HG03045 (cell line): ENCODE measurements at regions not wholly inside any gene's neighbourhood (a gene's known extent, or its start where the extent isn't known, plus 50 kb on each side); places are given as distances from the start of the nearest gene placed in this dataset.

ENCODE experiments used
- ATAC-seq: cut with Tn5 transposase; IDR thresholded peaks from one replicate; pipeline ENCODE4 v1.9.1; 2021; ENCODE audit warnings: mild to moderate bottlenecking, moderate library complexity; ENCODE audit not compliant: unreplicated experiment

GRCh38 chr7:33750177-33750576 lies 155.2 kb upstream of the BMPER start:
- ATAC-seq = peak; percentile 84

DNA sequence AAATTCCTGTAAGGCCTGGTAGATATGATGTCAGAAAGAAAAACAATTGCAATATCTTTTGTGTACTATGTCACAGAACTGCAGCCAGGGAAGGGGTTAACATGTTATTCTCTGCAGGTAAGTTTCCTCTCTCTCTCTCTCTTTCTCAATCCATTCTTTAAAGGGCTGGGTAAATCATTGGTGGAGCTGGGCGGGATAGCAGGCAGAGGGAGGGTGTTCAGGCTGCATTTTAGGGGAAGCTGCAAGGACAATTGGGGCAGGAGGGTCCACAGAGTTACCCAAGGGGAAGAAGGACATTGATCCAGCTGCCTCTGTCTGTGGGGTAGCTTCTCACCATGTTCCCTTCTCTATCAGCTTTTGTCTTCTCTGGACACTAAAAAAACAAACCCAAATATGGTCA lies 153.9 kb upstream of the BMPER start:
- no peak for ATAC-seq

DNA sequence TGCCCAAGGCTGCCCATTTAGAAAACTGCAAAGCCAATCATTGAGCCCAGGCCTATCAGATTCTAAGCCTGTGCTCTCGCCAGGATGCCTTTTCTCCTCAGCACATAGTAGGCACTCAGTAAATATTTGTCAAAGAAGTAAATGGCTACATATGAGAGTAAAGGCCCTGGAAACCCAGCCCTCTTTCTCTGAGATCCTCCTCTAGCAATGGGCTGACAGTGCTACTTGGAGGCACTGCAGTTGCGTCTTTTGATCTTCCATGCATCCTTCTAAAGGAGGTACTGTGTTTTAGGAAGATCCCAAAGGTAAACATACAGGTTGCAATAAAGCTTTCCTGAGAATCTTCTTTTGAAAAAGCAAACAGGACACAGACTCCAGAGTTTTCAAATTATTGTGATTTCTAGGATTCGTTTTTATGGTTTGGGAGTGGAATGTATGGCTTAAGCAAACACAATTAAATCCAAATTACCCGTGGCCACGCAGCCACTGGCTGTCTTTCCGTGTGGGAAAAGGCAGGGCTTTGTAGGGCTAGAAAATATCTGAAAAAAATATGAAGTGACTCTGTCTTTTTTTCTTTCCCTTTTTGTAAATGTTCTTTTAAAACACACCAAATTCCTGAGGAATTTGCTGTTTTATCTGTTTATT lies 151.3 kb upstream of the BMPER start:
- ATAC-seq = no peak

GRCh38 chr7:33754933-33755928 lies 150.1 kb upstream of the BMPER start:
- ATAC-seq = no peak

DNA sequence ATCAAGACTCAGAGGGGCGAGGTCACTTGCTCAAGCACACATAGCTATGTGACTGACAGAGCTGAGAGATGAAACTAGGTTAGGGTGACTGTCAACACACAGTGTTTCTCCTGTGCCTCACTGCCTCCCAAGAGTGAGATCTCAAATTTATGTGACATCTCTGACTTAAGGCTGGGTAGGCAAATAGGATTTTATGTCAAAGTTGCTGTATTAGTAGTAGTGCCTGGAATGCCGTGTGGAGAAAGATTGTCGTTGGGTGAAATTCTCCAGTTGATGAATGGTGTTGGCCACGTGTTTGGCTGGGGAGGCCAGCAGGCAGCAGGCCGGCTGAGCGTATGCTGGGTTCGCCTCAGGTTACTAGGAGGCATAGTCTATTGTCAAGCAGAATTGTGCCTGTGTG lies 148.3 kb upstream of the BMPER start:
- ATAC-seq = no peak

DNA sequence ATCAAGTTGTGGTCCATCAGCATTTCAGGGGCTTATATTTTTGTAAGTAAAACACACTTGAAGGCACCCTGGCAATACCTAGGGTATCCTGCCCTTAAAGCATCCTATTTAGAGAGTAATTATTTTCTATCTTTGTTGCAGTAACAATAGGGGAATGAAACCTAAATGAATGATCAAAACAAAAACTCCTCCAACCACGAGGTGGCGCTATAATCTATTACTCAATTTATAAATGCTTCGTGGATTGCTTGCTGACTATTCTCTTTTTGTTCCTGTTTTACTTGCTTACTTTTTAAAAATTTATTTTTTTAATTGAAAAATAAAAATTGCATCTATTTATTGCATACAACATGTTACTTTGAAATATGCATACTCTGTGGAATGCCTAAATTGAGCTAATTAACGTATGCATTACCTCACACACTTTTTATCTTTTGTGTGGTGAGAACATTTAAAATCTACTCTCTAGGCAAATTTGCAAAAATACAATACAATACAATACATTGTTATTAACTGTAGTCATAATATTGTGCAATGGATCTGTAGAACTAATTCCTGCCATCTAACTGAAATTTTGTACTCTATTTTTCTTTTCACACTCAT lies 147.7 kb upstream of the BMPER start:
- ATAC-seq = no peak

- no peak for ATAC-seq
These were observed 145.2 kb upstream of the BMPER start for GRCh38 chr7:33760146-33760545.

GRCh38 chr7:33760834-33761233 lies 144.5 kb upstream of the BMPER start:
- no peak for ATAC-seq

- ATAC-seq = no peak
These were observed 143.8 kb upstream of the BMPER start for GRCh38 chr7:33761449-33762080.

DNA sequence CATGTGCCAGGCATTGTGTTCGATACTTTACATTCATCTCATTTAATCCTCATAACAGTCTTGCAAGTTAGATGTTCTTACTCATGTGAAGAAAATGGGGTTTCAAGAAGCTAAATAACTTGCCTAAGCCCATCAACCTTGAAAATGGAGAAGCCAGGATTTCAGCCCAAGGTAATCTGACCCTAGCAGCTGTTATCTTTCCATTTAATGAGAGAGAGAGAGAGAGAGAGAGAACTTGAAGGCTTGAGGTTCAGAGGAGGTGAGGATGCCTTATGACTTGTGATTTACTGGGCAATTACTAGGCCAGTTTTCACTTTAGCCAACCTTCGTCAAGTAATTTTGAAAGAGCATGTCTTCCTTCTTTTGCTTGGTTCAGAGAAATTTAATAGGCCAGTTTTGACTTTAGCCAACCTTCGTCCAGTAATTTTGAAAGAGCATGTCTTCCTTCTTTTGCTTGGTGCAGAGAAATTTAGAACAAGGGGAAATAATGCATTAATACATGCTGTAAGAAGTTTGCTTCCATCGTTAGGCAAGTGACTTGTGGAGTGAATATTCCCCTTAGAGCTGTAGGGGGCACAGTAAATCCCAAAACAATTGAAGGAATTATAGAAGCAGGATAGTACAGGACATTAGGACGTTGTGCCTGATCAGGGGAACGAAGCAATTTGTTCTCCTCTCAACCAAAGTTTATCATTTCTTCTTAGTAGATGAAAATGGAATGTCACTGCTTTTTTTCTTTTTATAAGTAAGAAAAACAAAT lies 143.0 kb upstream of the BMPER start:
- ATAC-seq = no peak

GRCh38 chr7:33762911-33763306 lies 142.4 kb upstream of the BMPER start:
- no peak for ATAC-seq

GRCh38 chr7:33764752-33765451 lies 140.4 kb upstream of the BMPER start:
- no peak for ATAC-seq

GRCh38 chr7:33766405-33766804 lies 138.9 kb upstream of the BMPER start:
- ATAC-seq = no peak

GRCh38 chr7:33769930-33770329 lies 135.4 kb upstream of the BMPER start:
- no peak for ATAC-seq

DNA sequence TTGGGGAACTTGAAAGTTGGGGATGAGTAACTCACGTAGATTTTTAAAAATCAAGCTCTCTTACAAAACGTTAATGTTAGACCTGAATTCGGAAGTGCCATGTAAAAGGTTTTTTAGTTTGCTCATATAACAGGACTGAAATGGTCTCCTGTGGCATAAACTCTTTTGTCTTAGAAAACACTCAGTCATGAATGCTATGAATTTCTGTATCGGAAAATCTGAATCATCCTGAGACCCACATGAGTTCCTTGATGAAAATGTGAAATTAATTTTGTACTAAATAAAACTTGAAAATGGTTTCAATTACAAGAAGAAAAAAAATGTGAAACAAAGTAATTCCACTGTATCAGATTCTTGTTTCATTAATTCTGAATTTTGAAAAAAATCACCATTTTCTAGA lies 134.8 kb upstream of the BMPER start:
- ATAC-seq = no peak

- ATAC-seq = no peak
These were observed 133.9 kb upstream of the BMPER start for GRCh38 chr7:33771422-33771821.

GRCh38 chr7:33773053-33773452 lies 132.3 kb upstream of the BMPER start:
- ATAC-seq = no peak

- no peak for ATAC-seq
These were observed 130.4 kb upstream of the BMPER start for GRCh38 chr7:33774762-33775523.

DNA sequence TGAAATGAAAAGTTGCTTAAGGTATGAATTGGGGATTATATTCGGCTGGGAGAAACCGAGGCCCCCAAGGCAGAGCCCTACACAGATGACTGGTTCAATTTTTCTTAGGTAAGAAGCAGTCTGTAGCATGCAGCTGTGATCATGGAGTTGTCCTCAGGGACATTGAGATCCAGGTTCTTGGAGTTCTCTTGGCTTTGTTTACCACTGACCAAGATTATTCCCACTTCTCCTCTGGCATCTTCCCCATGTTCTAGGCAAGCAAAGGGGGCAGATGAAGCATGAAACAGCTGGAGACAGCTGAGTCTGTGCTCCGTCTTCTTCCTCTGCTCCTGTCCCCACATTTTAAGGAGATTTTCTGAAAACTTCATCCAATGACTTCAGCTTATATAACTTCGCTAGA lies 129.5 kb upstream of the BMPER start:
- no peak for ATAC-seq
